Activated CD4-positive, alpha-beta T cell treated with anti-CD3 and anti-CD28 coated beads for 1 hour (primary cell): ENCODE measurements at regions not wholly inside any gene's neighbourhood (a gene's known extent, or its start where the extent isn't known, plus 50 kb on each side); places are given as distances from the start of the nearest gene placed in this dataset.
"Not testable (repeated sequence)": the region's sequence is repeated elsewhere in the genome, so short reads cannot be mapped to it uniquely, and the experiment has no call there.

Experiments
- DNase-seq: peaks from one replicate; pipeline ENCODE4 v3.0.0-alpha.2; 2020

DNA sequence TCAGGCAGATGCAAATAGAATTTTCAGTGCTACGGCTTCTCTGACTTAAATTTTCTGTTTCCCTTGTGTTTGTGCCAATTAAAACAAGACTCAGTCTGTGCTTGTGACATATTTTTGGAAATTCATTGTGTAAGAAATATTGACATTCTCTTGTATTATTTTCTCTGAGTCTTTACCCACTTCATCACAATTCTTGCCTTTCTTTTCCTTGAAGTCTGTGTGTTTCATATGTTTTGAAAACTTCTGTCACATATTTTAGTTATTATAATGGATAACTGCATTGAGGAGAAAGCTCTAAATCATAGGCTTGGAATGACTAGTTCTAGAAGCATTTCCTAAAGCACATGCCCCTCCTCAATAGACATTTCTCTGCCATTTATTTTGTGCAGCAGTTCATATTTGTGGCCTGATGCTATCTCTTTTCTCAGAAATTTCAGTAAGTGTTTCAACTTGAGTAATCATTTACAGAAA, 206.6 kb downstream of the PALM2AKAP2 start:
- no peak for DNase-seq

DNA sequence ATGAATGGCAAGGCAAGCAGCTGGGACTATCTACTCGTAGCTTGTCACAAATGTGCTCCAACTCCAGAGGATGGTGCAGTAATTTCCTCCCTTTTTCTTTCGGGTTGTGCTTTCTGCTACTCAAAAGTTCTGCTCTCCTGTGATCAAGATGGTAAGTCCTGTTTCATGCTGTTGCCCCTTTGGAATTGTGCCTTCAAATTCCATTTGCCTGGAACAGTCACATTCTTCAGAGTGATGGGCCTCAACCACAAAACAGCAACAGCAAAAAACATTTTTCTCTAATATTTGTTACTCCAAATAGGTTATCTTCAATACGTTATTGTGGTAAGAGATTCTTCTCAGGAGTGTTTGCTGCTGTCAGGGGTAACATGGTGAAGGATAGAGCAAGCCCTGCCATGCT, 209.3 kb downstream of the PALM2AKAP2 start:
- no peak for DNase-seq

DNA sequence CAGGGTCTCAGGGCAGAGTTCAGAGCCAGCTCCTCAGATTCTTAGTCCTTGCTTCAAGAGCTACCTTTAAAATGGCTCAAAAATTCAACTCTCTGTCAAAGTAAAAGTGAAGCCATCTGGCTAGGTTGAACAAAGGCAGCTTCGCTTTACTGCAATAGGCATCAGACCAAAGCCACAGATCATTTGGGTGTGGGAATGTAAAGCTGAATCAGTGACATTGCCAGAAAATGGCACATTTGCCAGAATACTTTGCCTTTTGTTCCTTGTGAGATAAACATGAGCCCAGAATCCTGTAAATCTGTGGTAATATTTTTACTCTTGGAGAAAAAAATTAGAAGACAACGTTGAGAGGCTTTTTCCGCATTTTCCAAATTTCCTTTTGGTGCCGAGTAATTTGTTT, 210.5 kb downstream of the PALM2AKAP2 start:
- no peak for DNase-seq

DNA sequence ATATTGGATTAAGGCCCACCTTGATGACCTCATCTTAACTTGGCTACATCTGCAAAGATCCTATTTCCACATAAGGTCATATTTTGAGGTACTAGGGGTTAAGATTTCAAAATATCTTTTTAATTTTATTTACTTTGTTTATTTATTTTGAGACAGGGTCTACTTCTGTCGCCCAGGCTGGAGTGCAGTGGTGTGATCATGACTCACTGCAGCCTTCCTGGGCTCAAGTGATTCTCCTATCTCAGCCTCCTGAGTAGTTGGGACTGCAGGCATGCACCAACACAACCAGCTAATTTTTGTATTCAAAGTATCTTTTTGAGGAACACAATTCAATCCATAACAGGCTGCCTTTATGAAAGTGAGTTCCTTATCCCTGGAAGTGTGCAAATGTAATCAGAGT, 212.3 kb downstream of the PALM2AKAP2 start:
- no peak for DNase-seq

DNA sequence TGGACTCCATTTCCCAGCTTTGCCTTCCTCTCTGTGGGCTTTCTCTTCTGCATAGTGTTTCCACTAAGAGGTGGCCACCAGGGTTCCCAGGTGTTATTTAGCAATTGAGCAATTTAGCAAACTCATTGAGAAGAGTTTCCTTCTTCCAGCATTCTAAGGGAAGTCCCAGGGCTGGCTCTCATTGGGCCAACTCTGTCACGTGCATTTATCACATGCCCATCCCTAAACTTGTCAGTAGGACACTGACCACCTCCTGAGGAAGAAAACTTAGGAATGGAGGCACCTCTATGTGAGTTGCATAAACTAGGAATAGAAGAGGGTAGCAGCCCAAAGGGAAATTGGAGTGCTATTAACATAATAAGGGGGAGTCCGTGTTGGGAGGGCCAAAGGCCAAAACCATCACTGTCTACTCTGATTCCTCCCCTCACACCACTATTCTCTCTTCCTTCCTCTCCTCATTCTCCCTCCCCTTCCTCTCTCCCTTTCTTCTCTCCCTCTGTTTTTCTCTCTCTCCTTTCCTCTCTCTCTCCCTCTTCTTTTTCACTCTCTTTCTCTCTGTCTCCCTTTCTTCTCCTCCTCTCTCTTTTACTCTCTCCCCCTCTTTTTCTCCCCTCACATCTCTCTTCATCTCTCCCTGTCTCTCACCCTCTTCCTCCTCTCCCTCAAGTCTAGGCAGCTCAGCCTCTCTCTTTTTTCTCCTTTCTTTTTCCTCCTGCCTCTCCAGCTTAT, 213.4 kb downstream of the PALM2AKAP2 start:
- no peak for DNase-seq

DNA sequence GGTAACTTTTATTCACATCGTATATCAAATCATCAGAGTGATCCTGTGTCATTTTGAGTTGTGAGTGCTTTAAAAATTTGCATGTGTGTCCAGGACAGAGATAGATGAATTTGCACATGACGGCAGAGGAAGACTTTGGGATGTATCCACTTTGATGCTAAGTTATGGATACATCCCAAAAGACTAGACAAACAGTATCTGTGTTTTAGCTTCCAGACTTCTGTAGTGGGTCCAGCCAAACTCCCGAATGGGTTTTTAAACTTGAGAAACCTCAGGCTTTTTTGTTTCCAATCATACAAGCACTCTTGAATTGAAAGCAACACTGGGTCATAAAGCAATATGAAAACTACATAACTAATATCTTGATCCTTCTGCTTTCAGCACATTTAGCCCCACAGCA, 213.8 kb downstream of the C9orf152 start:
- DNase-seq: no peak

DNA sequence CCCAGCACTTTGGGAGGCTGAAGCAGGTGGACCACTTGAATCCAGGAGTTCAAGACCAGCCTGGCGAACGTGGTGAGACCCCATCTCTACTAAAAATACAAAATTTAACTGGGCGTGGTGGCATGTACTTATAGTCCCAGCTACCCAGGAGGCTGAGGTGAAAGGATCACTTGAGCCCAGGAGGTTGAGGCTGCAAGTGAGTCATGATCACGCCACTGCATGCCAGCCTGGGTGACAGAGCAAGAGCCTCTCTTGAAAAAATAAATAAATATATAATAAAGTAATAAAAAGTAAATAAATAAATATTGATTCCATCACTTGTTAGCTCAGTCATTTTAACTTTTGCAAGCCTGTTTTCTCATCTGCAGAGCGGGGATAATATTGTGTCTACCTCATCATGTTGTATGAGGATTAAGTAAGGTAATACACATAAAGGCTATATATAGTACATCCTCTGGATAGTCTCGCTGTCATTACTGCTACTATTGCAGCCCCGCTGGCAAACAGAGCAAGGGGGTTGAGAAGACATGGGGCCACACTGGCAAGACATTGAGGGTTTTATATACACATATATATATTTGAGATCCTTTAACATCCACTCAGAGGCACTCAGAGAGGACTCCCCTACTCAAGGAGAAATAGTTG, 210.9 kb downstream of the C9orf152 start:
- no peak for DNase-seq

DNA sequence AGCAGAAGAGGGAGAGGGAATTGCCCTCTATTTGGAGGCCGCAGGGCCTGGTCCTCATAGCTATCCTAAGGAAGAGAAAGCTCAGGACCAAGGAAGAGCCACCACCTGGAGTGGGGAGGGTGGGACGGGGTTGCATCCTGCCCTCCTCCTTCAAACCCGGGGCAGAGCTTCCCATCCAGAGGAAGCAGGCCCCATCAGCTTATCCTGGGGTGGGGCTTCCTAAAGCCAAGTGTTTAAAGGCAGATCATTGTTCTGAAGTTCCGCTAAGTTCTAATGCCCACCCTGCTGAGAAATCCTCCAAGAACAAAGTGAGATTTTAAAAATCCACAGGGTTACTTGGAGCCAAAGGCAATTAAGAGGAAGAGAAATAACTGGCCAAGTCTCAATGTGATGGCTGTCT, 210.3 kb downstream of the C9orf152 start:
- DNase-seq: no peak

DNA sequence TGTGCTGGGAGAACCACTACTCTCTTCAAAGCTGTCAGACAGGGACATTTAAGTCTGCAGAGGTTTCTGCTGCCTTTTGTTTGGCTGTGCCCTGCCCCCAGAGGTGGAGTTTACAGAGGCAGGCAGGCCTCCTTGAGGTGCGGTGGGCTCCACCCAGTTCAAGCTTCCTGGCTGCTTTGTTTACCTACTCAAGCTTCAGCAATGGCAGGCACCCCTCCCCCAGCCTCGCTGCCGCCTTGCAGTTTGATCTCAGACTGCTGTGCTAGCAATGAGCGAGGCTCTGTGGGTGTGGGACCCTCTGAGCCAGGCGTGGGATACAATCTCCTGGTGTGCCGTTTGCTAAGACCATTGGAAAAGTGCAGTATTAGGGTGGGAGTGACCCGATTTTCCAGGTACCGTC, 202.4 kb downstream of the C9orf152 start:
- not testable (repeated sequence) for DNase-seq

DNA sequence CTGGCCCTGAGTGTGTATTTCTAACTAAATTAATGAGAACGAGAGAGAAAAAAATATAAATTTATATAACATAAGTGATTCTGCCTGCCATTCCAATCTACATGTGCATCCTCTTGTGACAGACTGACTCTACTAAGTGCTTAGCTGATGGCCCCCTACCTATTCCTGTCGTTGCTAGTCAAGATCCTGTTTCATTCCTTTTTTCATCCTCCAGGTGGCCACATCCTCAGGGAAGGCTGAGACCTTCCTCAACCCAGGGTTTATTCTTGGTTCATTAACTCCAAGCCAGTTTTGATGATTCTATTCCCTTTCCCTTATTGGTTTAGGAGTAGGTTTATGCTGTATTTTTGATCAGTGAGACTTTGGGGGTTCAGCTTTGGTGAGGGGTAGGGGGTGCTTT, 201.3 kb downstream of the C9orf152 start:
- DNase-seq: no peak

DNA sequence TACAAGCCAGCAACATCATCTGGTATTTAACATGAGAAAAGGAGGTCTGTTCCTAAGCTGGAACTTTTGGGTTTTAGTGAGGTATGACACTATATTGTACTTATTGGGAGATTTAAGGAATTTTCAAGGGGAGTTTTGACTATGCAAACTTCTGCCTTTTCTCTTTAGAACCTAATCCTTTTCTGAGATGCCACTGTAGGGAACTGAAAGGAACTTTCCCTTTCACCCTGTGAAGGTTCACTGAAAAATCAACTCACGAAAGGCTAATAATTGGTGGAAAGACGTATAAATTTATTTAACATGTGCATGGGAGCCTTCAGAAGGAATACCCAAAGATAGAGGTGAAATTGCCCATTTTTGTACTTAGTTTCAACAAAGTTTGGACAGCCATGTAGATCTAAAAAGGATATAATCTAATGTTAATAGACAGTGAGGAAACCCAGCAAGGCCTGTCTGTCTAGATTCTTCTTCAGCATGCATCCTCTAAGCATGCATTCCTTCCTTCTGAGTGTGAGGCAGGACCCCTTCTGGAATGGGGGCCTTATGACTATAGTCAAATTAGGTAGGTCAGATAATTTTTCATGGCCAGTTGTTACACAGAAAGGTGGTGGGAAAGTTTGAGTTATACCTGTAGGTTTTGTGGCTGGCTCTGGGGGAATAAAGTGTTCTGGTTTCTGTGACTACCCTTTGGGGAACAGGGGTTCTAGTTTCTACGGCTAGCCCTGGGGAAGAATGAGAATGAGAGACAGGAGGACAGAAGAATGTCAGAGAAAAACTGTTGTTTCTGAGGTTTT, 200.3 kb downstream of the C9orf152 start:
- DNase-seq: no peak

DNA sequence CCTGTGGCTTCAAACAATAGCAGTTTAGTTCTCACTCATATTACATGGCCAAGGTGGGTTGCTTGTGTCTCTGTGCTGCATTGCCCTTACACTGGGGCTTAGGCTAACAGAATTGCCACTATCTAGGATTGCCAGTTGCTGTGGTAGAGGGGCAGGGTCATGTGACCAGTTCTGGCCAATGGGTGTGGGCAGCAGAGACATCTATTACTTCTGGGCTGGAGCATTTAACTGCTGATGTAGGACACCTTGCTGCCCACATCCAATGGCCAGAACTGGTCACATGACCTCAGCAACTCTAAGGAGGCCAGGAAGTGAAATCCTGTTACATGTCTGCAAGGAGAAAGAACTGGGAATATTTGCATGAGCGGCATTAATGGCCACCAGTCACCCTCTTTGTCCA, 199.3 kb downstream of the C9orf152 start:
- DNase-seq: no peak

DNA sequence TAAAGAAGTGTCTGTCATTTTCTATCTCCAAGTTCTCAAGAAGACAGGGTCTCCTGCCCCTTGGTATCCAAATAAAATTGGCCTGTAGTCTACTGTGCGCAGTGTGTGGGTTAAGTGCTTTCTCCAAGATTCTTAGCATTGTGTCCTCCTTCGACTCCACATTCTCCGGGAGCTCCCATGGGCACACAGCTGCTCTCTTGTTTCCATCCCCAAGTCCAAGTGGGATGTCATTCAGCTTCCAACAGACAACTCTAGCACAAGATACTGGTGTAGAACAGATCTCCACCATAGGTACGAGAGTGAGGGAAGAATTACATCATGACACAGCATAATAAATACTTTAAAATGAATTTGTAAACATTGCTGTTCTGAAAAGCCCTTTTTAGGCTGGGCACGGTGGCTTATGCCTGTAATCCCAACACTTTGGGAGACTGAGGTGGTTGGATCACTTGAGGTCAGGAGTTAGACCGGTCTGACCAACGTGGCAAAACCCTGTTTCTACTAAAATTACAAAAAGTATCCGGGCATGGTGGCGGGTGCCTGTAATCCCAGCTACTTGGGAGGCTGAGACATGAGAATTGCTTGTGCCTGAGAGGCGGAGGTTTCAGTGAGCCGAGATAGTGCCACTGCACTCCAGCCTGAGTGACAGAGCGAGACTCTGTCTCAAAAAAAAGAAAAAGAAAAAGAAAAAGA, 196.2 kb downstream of the C9orf152 start:
- DNase-seq: no peak

DNA sequence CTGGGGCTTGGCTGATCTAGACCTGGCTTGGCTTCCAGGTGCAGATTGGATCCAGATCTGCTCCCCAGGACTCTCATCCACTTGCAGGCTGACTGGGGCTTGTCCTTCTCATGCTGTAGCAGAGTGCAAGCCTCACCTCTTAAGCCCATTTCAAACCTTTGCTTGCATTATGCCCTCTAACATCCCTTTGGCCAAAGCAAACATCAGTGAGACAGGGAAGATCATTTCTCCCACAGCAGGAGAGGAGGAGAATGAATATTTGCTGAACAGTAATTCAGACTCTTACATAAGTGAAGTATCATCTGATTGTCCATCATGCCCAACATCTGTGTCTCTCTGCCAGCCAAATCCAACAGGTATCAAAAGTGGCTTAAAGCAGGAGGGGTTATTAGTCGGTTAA, 194.9 kb downstream of the C9orf152 start:
- no peak for DNase-seq

DNA sequence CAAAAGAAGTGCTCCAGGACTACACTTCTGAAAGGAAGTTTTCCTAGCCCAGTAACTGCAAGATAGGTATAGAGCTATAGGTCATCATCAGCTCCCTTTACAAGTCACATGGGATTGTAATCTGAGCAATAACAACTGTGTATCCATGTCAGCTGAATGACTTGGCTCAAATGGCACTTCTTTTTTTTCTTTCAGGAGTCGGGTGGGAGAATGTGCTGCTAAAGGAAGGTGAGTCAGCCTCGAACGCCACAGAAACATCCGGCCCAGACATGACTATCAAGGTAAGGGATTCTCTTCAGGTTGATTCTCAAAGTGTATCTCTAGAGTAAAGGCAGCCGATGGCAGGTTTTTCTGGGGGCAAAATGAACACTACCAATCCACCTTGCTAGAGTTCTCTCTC, 192.2 kb downstream of the C9orf152 start:
- DNase-seq: no peak

DNA sequence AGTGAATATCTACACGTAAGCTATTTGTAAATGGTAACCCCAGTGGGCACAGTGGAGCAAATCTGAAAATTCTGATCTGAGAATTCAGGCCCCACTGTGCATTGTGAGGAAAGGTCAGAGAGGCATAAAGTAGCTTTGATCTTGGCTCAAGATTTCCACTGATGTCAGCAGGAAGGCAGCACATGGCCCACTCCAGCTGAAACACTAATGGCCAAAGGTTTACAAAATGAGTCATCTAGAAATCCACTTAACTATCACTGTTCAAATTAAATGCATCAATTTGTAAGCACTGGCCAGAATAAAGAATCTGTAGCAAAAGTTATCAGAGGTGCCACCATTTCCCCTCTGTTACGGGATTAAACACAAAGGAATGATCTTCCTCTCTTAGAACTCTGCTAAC, 191.6 kb downstream of the C9orf152 start:
- DNase-seq: no peak

DNA sequence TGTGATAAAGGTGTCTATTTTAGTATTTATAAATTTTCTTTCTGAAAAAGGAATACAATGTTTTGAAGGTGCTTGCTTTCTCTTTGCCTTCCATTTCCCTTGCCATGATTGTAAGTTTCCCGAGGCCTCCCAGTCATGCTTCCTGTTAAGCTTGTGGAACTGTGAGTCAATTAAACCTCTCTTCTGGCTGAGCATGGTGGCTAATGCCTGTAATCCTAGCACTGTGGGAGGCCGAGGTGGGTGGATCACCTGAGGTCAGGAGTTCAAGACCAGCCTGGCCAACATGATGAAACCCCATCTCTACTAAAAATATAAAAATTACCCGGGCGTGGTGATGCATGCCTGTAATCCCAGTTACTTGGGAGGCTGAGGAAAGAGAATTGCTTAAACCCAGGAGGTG, 187.7 kb downstream of the C9orf152 start:
- not testable (repeated sequence) for DNase-seq

DNA sequence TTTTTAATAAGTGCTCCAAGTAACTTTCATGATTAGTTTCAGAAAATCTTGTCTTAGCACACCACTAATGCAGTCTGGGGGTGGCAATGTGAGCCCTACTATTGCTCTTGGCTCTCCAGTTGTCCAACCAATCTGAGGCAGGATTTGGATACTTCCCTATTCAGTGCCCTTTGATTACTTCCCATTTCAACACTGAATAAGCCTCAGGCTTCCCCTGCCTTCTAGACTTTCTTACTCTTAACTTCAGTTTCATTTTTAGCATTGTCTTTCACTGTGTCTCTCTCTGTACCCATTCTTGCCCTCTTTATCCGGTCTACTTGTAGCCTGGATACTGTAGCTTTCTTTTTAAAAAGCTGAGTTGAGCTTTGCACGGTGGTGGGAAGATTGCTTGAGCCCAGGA, 186.1 kb downstream of the C9orf152 start:
- no peak for DNase-seq

DNA sequence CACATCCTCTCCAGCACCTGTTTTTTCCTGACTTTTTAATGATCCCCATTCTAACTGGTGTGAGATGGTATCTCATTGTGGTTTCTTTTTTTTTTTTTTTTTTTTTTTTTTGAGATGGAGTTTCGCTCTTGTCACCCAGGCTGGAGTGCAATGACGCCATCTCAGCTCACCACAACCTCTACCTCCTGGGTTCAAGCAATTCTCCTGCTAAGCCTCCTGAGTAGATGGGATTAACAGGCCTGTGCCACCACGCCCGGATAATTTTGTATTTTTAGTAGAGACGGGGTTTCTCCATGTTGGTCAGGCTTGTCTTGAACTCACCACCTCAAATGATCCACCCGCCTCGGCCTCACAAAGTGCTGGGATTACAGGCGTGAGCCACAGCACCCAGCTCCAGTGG, 184.7 kb downstream of the C9orf152 start:
- not testable (repeated sequence) for DNase-seq

DNA sequence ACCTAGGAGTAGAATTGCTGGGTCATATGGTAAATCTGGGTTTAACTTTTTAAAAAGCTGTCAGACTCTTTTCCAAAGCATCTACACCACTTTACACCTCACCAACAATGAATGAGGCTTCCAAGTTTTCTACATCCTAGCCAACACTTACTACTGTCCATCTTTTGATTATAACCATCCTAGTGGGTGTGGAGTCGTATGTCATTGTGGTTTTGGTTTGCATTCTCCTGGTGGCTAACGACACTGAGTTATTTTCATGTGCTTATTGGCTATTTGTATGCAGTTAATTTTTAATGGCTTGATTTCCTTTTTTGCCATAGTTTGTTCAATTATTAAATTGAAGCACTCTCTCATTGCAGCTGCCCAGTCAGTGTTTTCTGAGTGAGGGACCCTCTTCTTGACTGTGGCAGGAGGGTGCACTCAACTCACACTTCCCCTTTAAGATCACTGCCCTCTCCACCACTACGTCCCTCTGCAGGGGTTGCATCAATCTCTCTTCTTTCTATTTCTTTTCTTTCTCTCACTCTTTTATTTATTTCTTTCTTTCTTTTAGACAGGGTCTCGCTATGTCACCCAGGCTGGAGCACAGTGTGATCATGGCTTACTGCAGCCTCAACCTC, 182.3 kb downstream of the C9orf152 start:
- no peak for DNase-seq

DNA sequence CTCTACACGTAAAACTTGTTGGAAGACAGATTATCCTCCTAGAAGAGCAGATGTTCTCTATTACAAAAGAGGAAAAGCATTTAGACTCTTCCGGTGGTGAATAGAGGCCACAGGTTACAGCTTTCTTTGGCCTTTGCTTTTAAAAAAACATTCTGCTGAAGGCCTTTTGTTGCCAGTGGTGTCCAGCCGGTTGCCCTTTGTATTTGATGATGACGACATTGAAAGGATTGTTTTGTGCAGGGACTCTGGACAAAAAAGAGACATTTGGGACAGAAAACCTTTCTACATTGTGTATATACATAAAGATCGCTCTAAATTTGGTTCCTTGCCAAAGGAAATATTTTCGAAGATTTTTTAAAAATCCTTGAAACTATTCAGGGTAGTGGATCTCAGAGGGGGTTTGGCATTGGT, 180.3 kb downstream of the C9orf152 start:
- no peak for DNase-seq

DNA sequence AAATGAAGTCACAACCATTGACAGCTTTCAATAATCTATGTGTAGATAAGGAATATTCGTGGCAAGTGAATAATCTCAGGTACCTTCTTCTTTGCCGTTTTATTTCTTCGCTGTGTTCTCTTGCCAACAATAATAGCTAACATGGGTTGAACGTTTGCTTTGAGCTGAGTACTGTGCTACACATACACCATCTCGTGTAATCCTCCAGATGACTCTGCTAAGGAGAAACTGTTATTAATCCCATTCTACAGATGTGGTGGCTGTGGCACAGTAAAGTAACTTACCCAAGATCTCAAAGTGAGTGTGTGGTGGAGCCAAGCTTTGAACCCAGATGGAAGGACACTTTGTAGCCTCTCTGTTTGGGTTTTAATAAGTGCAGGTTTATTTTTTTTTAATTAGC, 179.7 kb downstream of the C9orf152 start:
- no peak for DNase-seq

DNA sequence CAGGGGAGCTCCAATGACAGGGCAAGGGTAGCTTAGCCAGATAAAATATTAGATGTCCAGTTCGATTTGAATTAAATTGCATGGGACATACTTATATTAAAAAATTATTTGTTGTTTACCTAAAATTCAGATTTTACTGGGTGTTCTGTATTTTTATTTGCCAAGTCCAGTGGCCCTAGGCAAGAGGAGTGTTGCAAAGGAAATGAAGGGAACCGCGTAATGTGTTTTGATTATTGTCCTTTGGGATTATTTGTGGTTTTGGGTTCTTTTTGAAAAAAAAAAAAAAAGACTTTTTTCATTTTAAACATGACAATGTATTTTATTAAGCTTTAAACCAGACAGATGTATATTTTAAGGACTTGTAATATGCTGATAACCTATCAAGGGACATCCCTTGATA, 179.3 kb downstream of the C9orf152 start:
- DNase-seq: no peak
